ENCODE measurements at regions not wholly inside any gene's neighbourhood (a gene's known extent, or its start where the extent isn't known, plus 50 kb on each side); places are given as distances from the start of the nearest gene placed in this dataset.
A peak's percentile ranks its signal among the peaks of the same experiment; 100 is the strongest.

- POLR2A ChIA-PET = no interaction called here
- Mint-ChIP-seq H3K36me3 (ENCODE audit: low read depth) (no peaks in the 10 kb centered on the region), H3K4me1 (ENCODE audit: low read depth) (no peaks in the 10 kb centered on the region), H3K27ac (no peak overlapping the region), H3K9me3 (no peaks in the 10 kb centered on the region), H3K4me3 (no peak overlapping the region), H3K27me3 (no peaks in the 10 kb centered on the region)
- H3K27me3 ChIP-seq (ENCODE audit: control insufficient read depth in 1 of 2, insufficient read depth in 2 of 2, low read length in 2 of 2) = no peaks in the 10 kb centered on the region
- ATAC-seq (ENCODE audit: poor library complexity) (no peak), DNase-seq (peak in 1 of 14 experiments; percentile 3)
- no peaks in the 10 kb centered on the region for H3K36me3 ChIP-seq (ENCODE audit: insufficient read depth, low read length)
- H3K4me1 ChIP-seq (ENCODE audit: insufficient read depth, low read length) = no peaks in the 10 kb centered on the region
- H3K9me3 ChIP-seq (ENCODE audit: control insufficient read depth in 1 of 2, insufficient read depth in 1 of 2, low read length in 2 of 2) = no peaks in the 10 kb centered on the region
- CTCF ChIA-PET = no interaction called here
- no peak for TF ChIP-seq CTCF (IDR thresholded peaks at IDR 0.05)
- no peak overlapping the region for H3K4me3 ChIP-seq (ENCODE audit: low read length)
- H3K27ac ChIP-seq (ENCODE audit: low read depth in 1 of 2, low read length in 2 of 2) = no peak overlapping the region
- intact Hi-C loops (cut with DNase I, micrococcal nuclease) = no loop called here
Observed at GRCh38 chr13:79867254-79867653, 386.3 kb downstream of the NDFIP2 start.

- Mint-ChIP-seq H3K4me1 (ENCODE audit: low read depth) (no peaks in the 10 kb centered on the region), H3K36me3 (ENCODE audit: low read depth) (no peaks in the 10 kb centered on the region), H3K9me3 (no peaks in the 10 kb centered on the region), H3K27ac (no peak overlapping the region), H3K27me3 (no peaks in the 10 kb centered on the region), H3K4me3 (no peak overlapping the region)
- H3K27ac ChIP-seq (ENCODE audit: low read depth in 1 of 2, low read length in 2 of 2) = no peak overlapping the region
- no peaks in the 10 kb centered on the region for H3K36me3 ChIP-seq (ENCODE audit: insufficient read depth, low read length)
- CTCF ChIA-PET = no interaction called here
- H3K4me1 ChIP-seq (ENCODE audit: insufficient read depth, low read length) = no peaks in the 10 kb centered on the region
- no peaks in the 10 kb centered on the region for H3K9me3 ChIP-seq (ENCODE audit: control insufficient read depth in 1 of 2, insufficient read depth in 1 of 2, low read length in 2 of 2)
- POLR2A ChIA-PET = no interaction called here
- no peaks in the 10 kb centered on the region for H3K27me3 ChIP-seq (ENCODE audit: control insufficient read depth in 1 of 2, insufficient read depth in 2 of 2, low read length in 2 of 2)
- ATAC-seq (ENCODE audit: poor library complexity) = no peak
- no peak for TF ChIP-seq CTCF (IDR thresholded peaks at IDR 0.05)
- no peak for DNase-seq
- intact Hi-C loops (cut with DNase I, micrococcal nuclease) = no loop called here
- no peak overlapping the region for H3K4me3 ChIP-seq (ENCODE audit: low read length)
Observed at GRCh38 chr13:79866436-79866835, 385.5 kb downstream of the NDFIP2 start.

- Mint-ChIP-seq H3K36me3 (ENCODE audit: low read depth) (no peaks in the 10 kb centered on the region), H3K27ac (no peak overlapping the region), H3K4me3 (no peak overlapping the region), H3K9me3 (no peaks in the 10 kb centered on the region), H3K4me1 (ENCODE audit: low read depth) (no peaks in the 10 kb centered on the region), H3K27me3 (no peaks in the 10 kb centered on the region)
- peaks cover 0 to 3% of the 10 kb centered on the region in 2 experiments for H3K9me3 ChIP-seq (ENCODE audit: control insufficient read depth in 1 of 2, insufficient read depth in 1 of 2, low read length in 2 of 2)
- intact Hi-C loops (cut with DNase I, micrococcal nuclease) = no loop called here
- no peak overlapping the region for H3K27ac ChIP-seq (ENCODE audit: low read depth in 1 of 2, low read length in 2 of 2)
- no peak for TF ChIP-seq CTCF (IDR thresholded peaks at IDR 0.05)
- H3K4me1 ChIP-seq (ENCODE audit: insufficient read depth, low read length) = no peaks in the 10 kb centered on the region
- H3K36me3 ChIP-seq (ENCODE audit: insufficient read depth, low read length) = no peaks in the 10 kb centered on the region
- no peak overlapping the region for H3K4me3 ChIP-seq (ENCODE audit: low read length)
- ChIA-PET POLR2A (no interaction called here), CTCF (no interaction called here)
- ATAC-seq (ENCODE audit: poor library complexity) = no peak
- no peak for DNase-seq
- no peaks in the 10 kb centered on the region for H3K27me3 ChIP-seq (ENCODE audit: control insufficient read depth in 1 of 2, insufficient read depth in 2 of 2, low read length in 2 of 2)
Observed at GRCh38 chr13:79862515-79862914, 381.6 kb downstream of the NDFIP2 start.

Data from CD4-positive, alpha-beta T cell (primary cell).